Omental fat pad (tissue), 3 donors: ENCODE measurements at regions not wholly inside any gene's neighbourhood (a gene's known extent, or its start where the extent isn't known, plus 50 kb on each side); places are given as distances from the start of the nearest gene placed in this dataset.

Experiments used
- ATAC-seq: fragments of 150-250 bp; one replicate; pipeline ENCODE4 v1.9.1; 2016; ENCODE audit warnings: mild to moderate bottlenecking, moderate library complexity; ENCODE audit not compliant: low FRiP score
- DNase-seq: peaks from one replicate; pipeline ENCODE4 v3.0.0-alpha.2; 2019; ENCODE audit warnings: low spot score
- TF ChIP-seq, protein P1 (sequence below), 3 donors: fragments of 450-650 bp; IDR thresholded peaks; one replicate each; pipeline ENCODE4 v1.5.1; 2016 to 2017; ENCODE audit warnings: antibody characterized with exemption in 3 of 3, mild to moderate bottlenecking in 3 of 3, moderate library complexity in 2 of 3

GRCh38 chr18:38963943-38964660 is 1398.5 kb upstream of the CELF4 start:
- DNase-seq (no peak), ATAC-seq (no peak)
- TF ChIP-seq, protein P1, sequence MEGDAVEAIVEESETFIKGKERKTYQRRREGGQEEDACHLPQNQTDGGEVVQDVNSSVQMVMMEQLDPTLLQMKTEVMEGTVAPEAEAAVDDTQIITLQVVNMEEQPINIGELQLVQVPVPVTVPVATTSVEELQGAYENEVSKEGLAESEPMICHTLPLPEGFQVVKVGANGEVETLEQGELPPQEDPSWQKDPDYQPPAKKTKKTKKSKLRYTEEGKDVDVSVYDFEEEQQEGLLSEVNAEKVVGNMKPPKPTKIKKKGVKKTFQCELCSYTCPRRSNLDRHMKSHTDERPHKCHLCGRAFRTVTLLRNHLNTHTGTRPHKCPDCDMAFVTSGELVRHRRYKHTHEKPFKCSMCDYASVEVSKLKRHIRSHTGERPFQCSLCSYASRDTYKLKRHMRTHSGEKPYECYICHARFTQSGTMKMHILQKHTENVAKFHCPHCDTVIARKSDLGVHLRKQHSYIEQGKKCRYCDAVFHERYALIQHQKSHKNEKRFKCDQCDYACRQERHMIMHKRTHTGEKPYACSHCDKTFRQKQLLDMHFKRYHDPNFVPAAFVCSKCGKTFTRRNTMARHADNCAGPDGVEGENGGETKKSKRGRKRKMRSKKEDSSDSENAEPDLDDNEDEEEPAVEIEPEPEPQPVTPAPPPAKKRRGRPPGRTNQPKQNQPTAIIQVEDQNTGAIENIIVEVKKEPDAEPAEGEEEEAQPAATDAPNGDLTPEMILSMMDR (IDR thresholded peaks at IDR 0.05), result no peak

DNA sequence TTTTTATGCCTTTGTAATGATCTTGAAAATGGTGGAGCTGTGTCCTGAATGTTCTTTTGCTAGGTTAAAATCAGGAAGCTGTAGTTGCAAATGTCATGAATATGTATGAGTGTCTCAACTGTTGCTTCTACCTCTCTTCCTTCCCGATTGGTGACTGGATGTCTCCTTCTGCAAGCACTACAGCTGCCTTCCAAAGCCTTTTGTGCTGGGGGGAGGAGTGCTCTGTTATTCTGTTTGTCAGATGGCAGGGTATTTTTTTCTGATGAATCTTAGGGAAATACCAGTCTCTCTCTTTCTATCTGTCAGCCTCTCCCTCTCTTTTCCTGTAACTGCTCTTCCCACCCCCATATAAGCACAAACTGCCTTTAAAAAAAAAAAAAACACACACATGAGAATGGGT is 1396.3 kb upstream of the CELF4 start:
- TF ChIP-seq, protein P1 (IDR thresholded peaks at IDR 0.05), result no peak
- DNase-seq, result no peak
- no peak for ATAC-seq

GRCh38 chr18:38957736-38958135 is 1392.1 kb upstream of the CELF4 start:
- TF ChIP-seq, protein P1 (IDR thresholded peaks at IDR 0.05), result no peak
- DNase-seq, result no peak
- ATAC-seq, result no peak

GRCh38 chr18:38956068-38956467 is 1390.5 kb upstream of the CELF4 start:
- TF ChIP-seq, protein P1 (IDR thresholded peaks at IDR 0.05), result no peak
- ATAC-seq (no peak), DNase-seq (no peak)

DNA sequence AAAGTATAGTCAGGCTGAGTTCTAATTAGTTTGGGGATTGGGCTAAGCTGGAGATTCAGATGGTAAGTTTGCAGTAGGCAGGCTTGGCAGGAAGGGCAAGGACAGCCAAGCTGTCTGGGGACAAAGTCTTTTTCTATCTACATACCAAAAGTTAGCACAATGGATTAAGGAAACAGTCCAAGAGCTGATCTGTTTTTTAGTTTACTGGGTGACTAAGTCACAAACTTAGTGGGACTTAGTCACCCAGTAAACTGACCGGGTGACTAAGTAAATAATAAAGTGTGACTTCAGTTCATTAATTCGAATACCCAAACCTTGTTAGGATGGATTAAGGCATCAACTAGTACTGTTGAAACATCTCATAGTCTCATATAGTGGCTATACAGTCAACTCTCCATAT is 1386.0 kb upstream of the CELF4 start:
- no peak for DNase-seq
- ATAC-seq, result no peak
- TF ChIP-seq, protein P1 (IDR thresholded peaks at IDR 0.05), result no peak

- TF ChIP-seq, protein P1 (IDR thresholded peaks at IDR 0.05), result no peak
- DNase-seq, result no peak
- no peak for ATAC-seq
Observed at GRCh38 chr18:38948436-38948835, 1382.8 kb upstream of the CELF4 start.

GRCh38 chr18:38944446-38945024 is 1378.9 kb upstream of the CELF4 start:
- ATAC-seq (no peak), DNase-seq (no peak)
- TF ChIP-seq, protein P1 (IDR thresholded peaks at IDR 0.05), result no peak
